HCT116 (cell line): ENCODE measurements at regions not wholly inside any gene's neighbourhood (a gene's known extent, or its start where the extent isn't known, plus 50 kb on each side); places are given as distances from the start of the nearest gene placed in this dataset.

Source experiments
- ATAC-seq: fragments of 200-7000 bp; cut with Tn5 transposase; 2 replicates; pipeline ENCODE4 v1.9.1; 2020; ENCODE audit warnings: mild to moderate bottlenecking, moderate library complexity
- BruUV-seq: library from RNA; stranded (reverse); fragments of 400-500 nt; replicated peaks from 2 replicates; lab custom pipeline; 2021; lab: Mats Ljungman, UMichigan
- CTCF ChIA-PET: fragments of 300-600 bp; sonication (Branson Sonifier 250); formaldehyde crosslinking; loops from one replicate; lab custom pipeline; 2021; ENCODE audit warnings: antibody characterized with exemption; lab: Charles Lee
- POLR2A ChIA-PET: fragments of 300-600, 350-600 bp; sonication (Branson Sonifier 250); formaldehyde crosslinking; loops from one replicate; lab custom pipeline; 2021; ENCODE audit warnings: antibody characterized with exemption; lab: Charles Lee
- RAD21 ChIA-PET, 2 experiments: fragments of 300-600 bp; sonication (Branson Sonifier 250); formaldehyde crosslinking; loops; one replicate each; lab custom pipeline; 2023; ENCODE audit warnings: low total read pairs in 2 of 2; ENCODE audit not compliant: uncharacterized antibody in 2 of 2, unreplicated experiment in 2 of 2, low non-redundant PET in 1 of 2; lab: Charles Lee
- DNase-seq: peaks from one replicate; pipeline ENCODE4 v3.0.0-alpha.2; 2010; ENCODE audit warnings: low read depth, low spot score
- H2AFZ ChIP-seq: fragments of 200-600 bp; shearing (Covaris generic), sonication (generic); 2 replicates; pipeline ENCODE4 v1.6.1; 2017; ENCODE audit warnings: low read depth, mixed run types, mixed read lengths, antibody characterized with exemption, low read length; ENCODE audit not compliant: poor library complexity, severe bottlenecking
- H3K27ac ChIP-seq: 2 replicates; pipeline ENCODE4 v1.5.1; 2012; ENCODE audit warnings: low read depth, low read length
- H3K27me3 ChIP-seq: fragments of 200-600 bp; sonication (generic); 2 replicates; pipeline ENCODE4 v1.6.1; 2016; ENCODE audit warnings: mixed run types, low read length, mixed read lengths; ENCODE audit not compliant: insufficient read depth
- H3K36me3 ChIP-seq, 2 experiments: fragments of 200-500 bp in 1 of 2; fragments of 200-600 bp in 1 of 2; sonication (Bioruptor generic) in 1 of 2; sonication (generic) in 1 of 2; 2 replicates each; pipeline versions ENCODE4 v1.5.1 to v1.6.1; 2014 to 2016; ENCODE audit warnings: low read length in 2 of 2, inconsistent platforms in 1 of 2, mixed read lengths in 1 of 2, mixed run types in 1 of 2; ENCODE audit not compliant: insufficient read depth in 2 of 2, control insufficient read depth in 1 of 2
- H3K4me1 ChIP-seq, 2 experiments: fragments of 200-600 bp in 1 of 2; sonication (generic) in 1 of 2; 2 replicates each; pipeline versions ENCODE4 v1.5.1 to v1.6.1; 2012 to 2017; ENCODE audit warnings: low read length in 2 of 2, inconsistent platforms in 1 of 2, mild to moderate bottlenecking in 1 of 2, mixed read lengths in 1 of 2, mixed run types in 1 of 2, moderate library complexity in 1 of 2; ENCODE audit not compliant: insufficient read depth in 2 of 2, control insufficient read depth in 1 of 2
- H3K4me2 ChIP-seq: fragments of 200-600 bp; sonication (generic); 2 replicates; pipeline ENCODE4 v1.6.1; 2017; ENCODE audit warnings: mixed run types, low read length, mixed read lengths
- H3K4me3 ChIP-seq, 2 experiments: fragments of 200-600 bp in 1 of 2; sonication (generic) in 1 of 2; replicated peaks in 1 of 2; 2 replicates each; pipeline ENCODE4 v1.5.1; 2011 to 2016; ENCODE audit warnings: low read length in 2 of 2, control low read depth in 1 of 2, low read depth in 1 of 2, mild to moderate bottlenecking in 1 of 2, mixed read lengths in 1 of 2, mixed run types in 1 of 2
- H3K79me2 ChIP-seq: fragments of 200-600 bp; sonication (generic); 2 replicates; pipeline ENCODE4 v1.6.1; 2017; ENCODE audit warnings: mild to moderate bottlenecking, mixed run types, low read length, moderate library complexity, mixed read lengths; ENCODE audit not compliant: insufficient read depth
- H3K9ac ChIP-seq: fragments of 200-600 bp; sonication (generic); 2 replicates; pipeline ENCODE4 v1.6.1; 2016; ENCODE audit warnings: low read length, mixed read lengths
- H3K9me2 ChIP-seq: fragments of 200-600 bp; sonication (generic), shearing (Covaris generic); 2 replicates; pipeline ENCODE4 v1.6.1; 2017; ENCODE audit warnings: mixed run types, mild to moderate bottlenecking, moderate library complexity; ENCODE audit not compliant: insufficient read depth
- H3K9me3 ChIP-seq, 2 experiments: fragments of 200-500 bp in 1 of 2; fragments of 200-600 bp in 1 of 2; sonication (Bioruptor generic) in 1 of 2; sonication (generic) in 1 of 2; 2 replicates each; pipeline ENCODE4 v1.6.1; 2014 to 2017; ENCODE audit warnings: low read length in 2 of 2, mixed read lengths in 2 of 2, inconsistent platforms in 1 of 2, low read depth in 1 of 2, mild to moderate bottlenecking in 1 of 2, mixed run types in 1 of 2, moderate library complexity in 1 of 2; ENCODE audit not compliant: control insufficient read depth in 1 of 2, insufficient read depth in 1 of 2
- H4K20me1 ChIP-seq: fragments of 200-600 bp; sonication (generic), shearing (Covaris generic); 2 replicates; pipeline ENCODE4 v1.6.1; 2017; ENCODE audit warnings: mixed run types, mild to moderate bottlenecking, moderate library complexity; ENCODE audit not compliant: insufficient read depth
- ATF3 ChIP-seq: IDR thresholded peaks from 2 replicates; pipeline ENCODE4 v1.6.1; 2012
- EZH2 ChIP-seq: fragments of 200-600 bp; sonication (generic); IDR thresholded peaks from 2 replicates; pipeline ENCODE4 v1.6.1; 2017; ENCODE audit warnings: antibody characterized with exemption, mixed run types
- FOSL1 ChIP-seq: IDR thresholded peaks from 2 replicates; pipeline ENCODE4 v1.6.1; 2012; ENCODE audit warnings: low read depth
- JUND ChIP-seq: IDR thresholded peaks from 2 replicates; pipeline ENCODE4 v1.6.1; 2012
- RAD21 ChIP-seq: IDR thresholded peaks from 2 replicates; pipeline ENCODE4 v1.6.1; 2012; ENCODE audit warnings: low read depth, mild to moderate bottlenecking
- REST ChIP-seq: IDR thresholded peaks from 2 replicates; pipeline ENCODE4 v1.6.1; 2012; ENCODE audit warnings: low read depth
- SP1 ChIP-seq: IDR thresholded peaks from 2 replicates; pipeline ENCODE4 v1.6.1; 2012; ENCODE audit warnings: low read depth
- SRF ChIP-seq: IDR thresholded peaks from 2 replicates; pipeline ENCODE4 v1.6.1; 2012; ENCODE audit warnings: low read depth
- YY1 ChIP-seq: IDR thresholded peaks from 2 replicates; pipeline ENCODE4 v1.6.1; 2011; ENCODE audit warnings: low read length, low read depth, moderate library complexity, mild to moderate bottlenecking; ENCODE audit not compliant: insufficient replicate concordance; ENCODE audit errors: extremely low read depth
- ZBTB33 ChIP-seq: IDR thresholded peaks from 2 replicates; pipeline ENCODE4 v1.6.1; 2011; ENCODE audit warnings: mild to moderate bottlenecking, low read length, moderate library complexity; ENCODE audit not compliant: insufficient replicate concordance; ENCODE audit errors: extremely low read depth
- ZFX ChIP-seq: fragments of 450-650 bp; IDR thresholded peaks from 2 replicates; pipeline ENCODE4 v1.6.1; 2017
- ZNF274 ChIP-seq: fragments of 200-500 bp; sonication (Bioruptor generic); IDR thresholded peaks from 2 replicates; pipeline ENCODE4 v1.6.1; 2014; ENCODE audit warnings: mild to moderate bottlenecking, low read depth, low read length, inconsistent platforms
- intact Hi-C: fragments of 100-400 bp; cut with micrococcal nuclease; formaldehyde crosslinking; loops from 2 replicates; pipeline ENCODE4 v1.10.0; 2022

GRCh38 chr14:105836160-105836559 is 309.8 kb downstream of the TMEM121 start (continued):
- TF ChIP-seq ZNF274 (no peak), FOSL1 (no peak), REST (no peak)
- TF ChIP-seq, all 23 proteins: peak for 0

GRCh38 chr14:105836730-105837129 is 310.3 kb downstream of the TMEM121 start:
- no peak for DNase-seq
- intact Hi-C loops, result no loop called here
- ChIA-PET CTCF (no interaction called here), RAD21 (no interaction called here), POLR2A (no interaction called here)
- Histone ChIP-seq H3K9me2 (no peaks in the 10 kb centered on the region), H3K4me2 (no peak overlapping the region), H3K79me2 (no peaks in the 10 kb centered on the region), H2AFZ (no peak overlapping the region), H3K27me3 (peaks cover 27% of the 10 kb centered on the region), H3K36me3 (no peaks in the 10 kb centered on the region), H3K9ac (no peak overlapping the region), H3K4me1 (no peaks in the 10 kb centered on the region), H3K4me3 (no peak overlapping the region), H4K20me1 (no peaks in the 10 kb centered on the region), H3K27ac (no peak overlapping the region), H3K9me3 (no peaks in the 10 kb centered on the region)
- TF ChIP-seq JUND (no peak), ATF3 (no peak), YY1 (no peak), SP1 (no peak), ZBTB33 (no peak), ZFX (no peak), RAD21 (no peak), EZH2 (no peak), SRF (no peak)
- no peak for ATAC-seq
- no TSS peak for BruUV-seq
